HG03565 (cell line): ENCODE measurements at regions not wholly inside any gene's neighbourhood (a gene's known extent, or its start where the extent isn't known, plus 50 kb on each side); places are given as distances from the start of the nearest gene placed in this dataset.
A peak's percentile ranks its signal among the peaks of the same experiment; 100 is the strongest.

Experiments
- ATAC-seq: cut with Tn5 transposase; IDR thresholded peaks from one replicate; pipeline ENCODE4 v1.9.1; 2021; ENCODE audit warnings: mild to moderate bottlenecking, moderate library complexity; ENCODE audit not compliant: unreplicated experiment

DNA sequence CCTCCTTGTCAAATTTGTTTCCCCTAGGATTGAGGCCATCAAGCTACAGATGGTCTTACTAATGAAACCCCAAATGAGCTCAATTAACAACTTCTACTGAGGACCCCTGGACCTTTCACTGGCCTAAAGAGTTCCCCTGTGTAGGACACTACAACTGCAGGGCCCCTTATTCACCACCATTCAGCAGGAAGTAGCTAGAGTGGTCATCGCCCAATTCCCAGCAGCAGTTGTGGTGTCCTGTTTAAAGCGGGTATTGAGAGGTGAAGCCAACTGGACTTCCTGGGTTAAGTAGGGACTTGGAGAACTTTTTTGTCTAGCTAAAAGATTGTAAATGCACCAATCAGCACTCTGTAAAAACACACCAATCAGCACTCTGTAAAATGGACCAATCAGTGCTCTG is 1466.9 kb downstream of the KCNT2 start:
- ATAC-seq: no peak

DNA sequence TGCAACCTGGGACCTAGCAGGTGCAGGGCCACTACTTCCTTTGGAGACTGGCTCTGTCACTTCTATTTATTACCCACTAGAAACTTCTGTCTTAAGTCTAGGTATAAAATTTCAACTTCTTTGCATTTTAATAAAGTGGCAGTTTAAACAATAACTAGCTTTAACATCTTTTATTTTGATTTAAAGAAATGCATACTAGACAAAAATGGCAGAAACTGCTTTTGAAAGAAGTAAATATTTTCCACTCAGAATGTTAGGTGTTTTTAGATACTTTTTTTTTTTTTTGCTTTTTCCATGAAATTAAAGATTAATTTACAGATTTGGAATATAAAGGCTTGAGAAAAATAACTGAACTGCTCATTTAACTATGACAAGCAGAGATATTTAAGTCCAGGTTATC is 1477.6 kb downstream of the KCNT2 start:
- no peak for ATAC-seq

DNA sequence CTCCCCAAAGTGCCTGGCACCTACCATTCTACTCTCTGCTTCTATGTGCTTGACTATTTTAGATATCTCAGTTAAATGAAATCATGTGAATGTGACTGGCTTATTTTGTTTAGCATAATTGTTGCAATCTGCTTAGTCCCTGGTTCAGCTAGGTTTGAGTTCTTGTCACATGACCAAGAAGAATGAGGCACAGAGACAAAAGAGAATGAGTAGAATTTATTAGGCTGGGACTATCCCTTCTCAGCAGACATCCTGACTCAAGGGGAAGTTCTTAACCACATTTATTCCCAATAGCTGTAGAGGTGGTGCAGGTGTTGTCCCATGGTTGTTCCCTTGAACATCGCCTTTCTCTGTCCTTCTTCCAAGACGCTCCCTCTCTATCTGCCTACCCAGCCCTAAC is 1485.7 kb downstream of the KCNT2 start:
- ATAC-seq: no peak

DNA sequence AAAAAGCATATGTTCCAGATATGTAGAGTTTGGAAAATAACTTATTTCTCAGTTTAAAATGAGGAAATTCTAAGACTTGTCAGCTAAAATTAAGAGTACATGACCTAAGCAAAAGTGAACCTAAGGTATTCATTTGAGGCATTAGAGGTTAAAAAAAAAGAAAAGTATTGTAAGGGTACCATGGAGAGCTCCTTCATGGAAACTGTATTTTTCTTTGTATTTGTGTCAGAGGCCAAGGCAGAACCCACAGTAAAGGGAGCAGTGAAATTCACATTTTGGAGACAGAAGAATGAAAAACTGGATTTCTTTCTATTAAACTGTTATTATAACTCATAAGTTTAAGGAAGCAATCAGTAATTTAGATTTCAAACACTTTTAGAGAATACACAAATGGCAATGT is 1494.8 kb downstream of the KCNT2 start:
- no peak for ATAC-seq

DNA sequence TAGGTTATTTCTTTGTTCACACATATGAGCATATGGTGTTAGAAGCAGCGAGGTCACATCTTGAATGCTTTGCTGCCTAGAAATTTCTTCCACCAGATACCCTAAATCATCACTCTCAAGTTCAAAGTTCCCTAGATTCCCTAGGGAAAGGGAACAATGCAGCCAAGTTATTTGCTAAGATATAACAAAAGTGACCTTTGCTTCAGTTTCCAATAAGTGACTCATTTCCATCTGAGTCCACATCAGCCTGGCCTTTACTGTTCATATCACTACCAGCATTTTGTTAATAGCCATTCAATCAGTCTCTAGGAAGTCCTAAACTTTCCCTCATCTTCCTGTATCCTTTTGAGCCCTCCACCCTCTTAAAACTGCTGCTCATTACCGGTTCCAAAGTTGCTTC is 1502.5 kb downstream of the KCNT2 start:
- no peak for ATAC-seq

DNA sequence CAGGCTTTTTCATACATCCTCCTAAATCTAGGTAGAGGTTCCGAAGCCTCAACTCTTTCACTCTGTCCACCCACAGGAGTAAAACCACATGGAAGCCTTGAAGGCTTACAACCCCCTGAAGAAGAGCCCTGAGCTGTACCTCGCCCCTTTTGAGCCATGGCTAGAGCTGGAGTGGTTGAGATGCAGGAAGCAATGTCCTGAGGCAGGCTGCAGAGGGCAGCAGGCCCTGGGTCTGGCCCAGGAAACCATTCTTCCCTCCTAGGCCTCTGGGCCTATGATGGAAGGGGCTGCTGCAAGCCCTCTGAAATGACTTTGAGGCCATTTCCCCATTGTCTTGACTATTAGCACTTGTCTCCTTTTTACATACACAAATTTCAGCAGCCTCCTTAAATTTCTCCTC is 1503.0 kb downstream of the KCNT2 start:
- ATAC-seq: peak; percentile 41

DNA sequence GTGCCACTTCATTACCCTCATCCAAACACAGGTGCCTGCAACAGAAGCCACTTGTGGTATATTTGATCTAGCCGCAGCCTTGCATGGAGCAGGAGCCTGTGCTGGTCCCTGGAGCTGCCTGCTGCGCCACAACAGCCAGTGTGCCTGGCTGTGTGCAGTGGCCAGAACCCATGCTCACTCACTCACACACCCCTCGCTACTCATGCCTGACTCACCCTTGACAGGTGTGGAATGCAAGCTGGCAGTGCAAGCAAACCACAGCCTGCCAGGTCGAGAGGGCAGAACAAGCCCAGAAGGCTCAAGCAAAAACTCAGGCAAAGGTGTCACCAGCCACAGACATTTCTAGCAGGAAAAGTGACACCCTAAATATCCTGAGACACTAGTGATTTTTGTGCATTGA is 1510.9 kb downstream of the KCNT2 start:
- no peak for ATAC-seq

DNA sequence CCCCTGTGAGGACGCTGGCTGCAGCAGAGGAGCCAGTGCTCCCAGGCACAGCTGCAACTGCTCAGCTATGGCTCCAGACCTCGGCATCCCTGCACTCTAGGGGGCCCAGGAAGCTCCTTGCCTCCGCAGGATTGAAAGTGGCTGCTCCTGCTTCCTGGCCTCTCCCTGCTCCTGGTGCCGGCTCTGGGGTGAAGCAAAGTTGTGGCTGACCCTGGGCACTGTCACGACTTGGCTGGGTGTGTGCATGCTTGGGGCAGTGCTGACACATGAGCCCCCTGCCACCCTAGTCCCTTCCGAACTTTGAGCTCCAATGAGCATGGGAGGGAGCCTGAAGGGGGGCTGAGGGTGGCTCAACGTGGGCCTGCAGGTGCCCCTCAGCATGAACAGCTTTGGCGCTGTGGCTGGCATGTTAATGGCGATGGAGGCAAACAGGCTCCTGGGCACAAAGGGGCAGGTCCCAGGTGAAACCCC is 1512.2 kb downstream of the KCNT2 start:
- ATAC-seq: no peak

DNA sequence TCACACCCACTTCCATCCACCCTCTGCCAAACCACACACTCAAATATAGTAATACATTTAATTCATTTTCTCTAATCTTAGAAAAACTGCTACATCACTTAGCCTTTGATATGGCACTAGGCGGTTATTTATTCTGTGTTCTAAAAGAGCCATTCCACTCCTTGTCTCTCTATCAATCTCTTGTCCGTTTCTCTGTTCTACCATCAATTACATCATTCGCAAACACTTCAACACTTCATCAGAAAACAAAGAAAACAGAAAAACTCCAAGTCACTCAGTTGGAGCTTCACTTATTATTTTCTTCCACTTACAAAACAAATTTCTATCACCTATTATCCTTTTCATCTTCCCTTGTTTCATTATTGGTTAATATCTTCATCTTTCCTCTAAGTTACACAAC is 1523.0 kb downstream of the KCNT2 start:
- no peak for ATAC-seq

DNA sequence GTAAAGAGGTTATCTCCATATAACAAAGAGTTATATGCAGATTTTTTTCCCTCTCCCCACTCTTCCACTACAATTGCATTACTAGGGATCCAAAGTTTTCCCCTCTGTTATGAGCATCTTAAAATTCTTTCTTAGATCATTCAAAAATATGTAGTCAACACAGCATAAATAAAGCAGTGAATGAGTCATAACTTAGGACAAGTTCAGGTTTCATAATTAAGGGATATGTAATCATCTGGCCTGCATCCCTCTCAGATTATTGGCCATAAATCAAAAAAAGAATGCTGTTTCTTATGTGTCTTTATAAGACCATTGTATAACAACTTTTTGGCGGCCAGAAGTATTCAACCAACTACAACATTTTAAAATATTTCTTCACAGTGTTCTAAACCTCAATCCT is 1526.1 kb downstream of the KCNT2 start:
- no peak for ATAC-seq

DNA sequence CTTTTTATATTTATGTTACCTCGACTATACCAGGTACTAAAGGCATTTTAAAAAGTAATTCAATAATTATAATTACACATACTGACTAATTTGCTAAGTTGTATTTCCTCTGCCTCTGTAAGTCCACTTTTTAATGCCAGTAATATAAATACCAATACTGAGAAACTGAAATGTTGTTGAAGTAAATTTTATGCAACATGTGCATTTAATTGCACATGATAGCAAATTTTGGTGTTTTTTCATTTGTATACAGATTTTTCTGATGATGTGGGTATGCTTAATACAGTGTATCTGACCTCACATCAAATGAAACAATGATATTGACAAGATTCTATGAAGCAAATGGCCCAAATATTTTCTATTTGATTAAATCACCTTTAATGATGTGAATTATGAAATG is 1531.6 kb downstream of the KCNT2 start:
- ATAC-seq: no peak

DNA sequence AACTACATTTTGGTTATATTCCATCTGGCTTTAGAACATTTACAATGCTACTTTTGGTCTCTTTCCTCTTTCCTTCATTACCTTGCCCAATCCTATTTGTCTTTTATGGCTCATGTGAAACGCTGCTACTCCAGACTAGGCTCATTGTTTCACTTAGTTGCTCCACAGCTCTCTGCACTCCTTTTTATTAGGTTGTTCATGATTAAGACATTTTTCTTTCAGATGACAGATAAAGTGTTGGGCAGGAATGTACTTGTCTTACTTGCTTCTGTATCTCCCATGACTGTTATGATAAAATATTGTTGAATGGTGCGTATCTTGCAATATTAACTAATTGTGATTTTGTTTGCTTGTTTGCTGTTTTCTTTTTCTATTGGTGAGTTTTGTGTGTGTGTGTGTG is 1532.3 kb downstream of the KCNT2 start:
- no peak for ATAC-seq

DNA sequence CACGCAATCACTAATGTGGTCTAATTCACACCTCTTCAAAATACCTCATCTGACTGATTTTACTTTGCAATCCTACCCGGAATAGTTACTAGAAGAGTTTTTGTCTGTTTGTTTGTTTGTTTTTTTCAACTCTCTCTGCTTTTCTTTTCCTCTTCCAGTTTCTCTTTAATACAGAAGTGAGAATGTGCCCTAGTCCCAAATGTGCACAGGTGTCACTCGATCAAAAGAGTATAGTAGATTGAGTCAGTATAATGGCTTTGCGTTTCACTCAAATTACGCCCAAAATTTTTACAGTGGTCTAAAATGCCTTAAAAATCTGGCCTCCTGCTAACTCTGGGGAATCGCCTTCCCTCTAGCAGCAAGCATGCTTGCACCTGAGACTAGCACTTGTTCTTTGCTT is 1536.8 kb downstream of the KCNT2 start:
- no peak for ATAC-seq

DNA sequence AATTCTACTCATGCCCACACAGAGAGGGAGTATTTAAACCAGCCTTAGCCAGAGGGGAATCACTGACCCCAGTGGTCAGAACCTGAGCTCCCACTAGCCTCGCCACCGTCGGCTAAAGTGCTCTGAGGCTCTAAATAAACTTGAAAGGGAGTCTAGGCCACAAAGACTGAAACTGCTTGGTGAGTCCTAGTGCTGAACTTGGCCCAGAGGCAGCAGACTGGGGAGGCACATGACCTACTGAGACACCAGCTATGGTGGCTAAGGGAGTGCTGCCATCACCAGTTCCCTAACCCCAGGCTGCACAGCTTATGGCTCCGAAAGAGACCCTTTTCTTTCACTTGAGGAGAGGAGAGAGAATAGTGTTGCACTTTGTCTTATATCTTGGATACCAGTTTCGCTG is 1542.8 kb downstream of the KCNT2 start:
- no peak for ATAC-seq

DNA sequence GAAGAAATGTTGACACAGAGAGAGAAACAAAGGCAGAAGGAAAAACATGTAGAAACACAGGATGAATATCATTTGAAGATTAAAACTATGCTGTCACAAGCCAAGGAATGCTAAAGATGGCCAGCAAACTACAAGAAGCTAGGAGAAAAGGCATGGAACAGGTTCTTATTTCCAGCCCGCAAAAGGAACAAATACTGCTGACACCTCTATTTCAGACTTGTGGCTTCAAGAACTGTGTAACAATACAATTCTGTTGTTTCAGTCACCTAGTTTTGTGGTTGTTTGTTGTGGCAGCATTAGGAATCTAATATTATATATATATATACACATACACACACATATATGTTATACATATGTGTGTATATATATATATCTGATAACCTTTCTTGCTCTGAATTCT is 1543.9 kb downstream of the KCNT2 start:
- ATAC-seq: no peak

DNA sequence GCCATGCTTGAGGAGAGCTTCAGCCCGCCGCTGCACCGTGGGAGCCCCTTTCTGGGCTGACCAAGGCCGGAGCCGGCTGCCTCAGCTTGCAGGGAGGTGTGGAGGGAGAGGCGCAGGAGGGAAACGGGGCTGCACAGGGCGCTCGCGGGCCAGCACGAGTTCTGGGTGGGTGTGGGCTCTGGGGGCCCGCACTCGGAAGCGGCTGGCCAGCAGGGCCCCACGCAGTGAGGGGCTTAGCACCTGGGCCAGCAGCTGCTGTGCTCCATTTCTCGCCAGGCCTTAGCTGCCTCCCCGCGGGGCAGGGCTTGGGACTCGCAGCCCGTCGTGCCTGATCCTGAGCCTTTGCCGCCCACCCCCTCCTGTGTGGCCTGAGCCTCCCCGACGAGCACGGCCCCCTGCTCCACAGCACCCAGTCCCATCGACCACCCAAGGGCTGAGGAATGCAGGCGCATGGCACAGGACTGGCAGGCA is 1554.0 kb downstream of the KCNT2 start:
- no peak for ATAC-seq

DNA sequence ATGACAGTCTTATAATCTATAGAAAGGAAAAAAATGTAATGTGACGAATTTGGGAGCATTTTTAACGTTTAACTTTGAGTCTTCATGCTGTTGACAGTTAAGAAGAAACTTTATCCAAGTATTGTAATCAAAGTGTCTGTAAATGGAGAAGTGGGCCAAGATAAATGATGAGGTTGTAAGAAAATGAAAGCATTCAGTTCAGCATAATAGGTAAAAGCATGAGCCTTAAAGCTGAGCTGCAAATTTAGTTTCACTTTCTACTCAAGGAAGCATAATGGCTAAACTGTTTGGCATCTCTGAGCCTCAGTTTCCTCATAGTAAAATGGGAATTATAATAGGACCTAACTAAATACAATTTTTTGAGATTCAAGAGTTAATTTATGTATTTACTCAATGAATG is 1554.8 kb downstream of the KCNT2 start:
- no peak for ATAC-seq

DNA sequence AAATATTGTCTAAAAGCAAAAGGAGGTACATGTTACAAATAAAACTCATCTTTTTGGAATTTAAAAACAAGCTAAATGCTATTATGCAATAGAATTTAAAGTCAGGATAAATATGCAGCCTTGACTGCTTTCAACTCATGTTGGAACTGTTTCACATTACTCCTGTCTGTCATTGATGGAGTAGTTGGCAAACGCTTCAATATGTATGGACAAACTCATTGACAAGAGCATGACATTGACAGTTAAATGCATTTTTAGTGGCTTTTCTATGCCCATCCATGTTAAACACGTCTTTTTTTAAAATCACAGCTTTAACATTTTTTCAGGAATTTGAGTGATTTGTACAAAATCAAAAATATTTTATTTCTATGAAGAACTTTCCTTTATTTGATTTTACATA is 1560.5 kb downstream of the KCNT2 start:
- no peak for ATAC-seq

DNA sequence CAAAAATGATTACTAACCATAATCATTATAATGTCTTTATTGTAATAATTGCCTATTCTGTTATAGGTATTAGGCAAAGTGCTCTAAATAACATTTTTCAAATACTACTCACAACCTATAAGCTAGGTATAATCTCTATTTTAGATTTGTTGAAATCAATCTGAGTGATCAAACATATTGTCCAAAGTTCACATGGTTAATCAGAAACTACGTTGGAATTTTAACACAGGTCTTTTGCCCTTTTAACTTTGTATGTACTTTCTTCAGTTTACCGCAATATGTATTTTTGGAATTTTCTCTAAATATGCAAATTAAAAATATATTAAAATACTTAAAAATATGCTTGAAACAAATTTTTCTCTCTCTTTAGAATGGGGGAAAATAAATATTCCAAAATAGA is 1563.2 kb downstream of the KCNT2 start:
- ATAC-seq: no peak

DNA sequence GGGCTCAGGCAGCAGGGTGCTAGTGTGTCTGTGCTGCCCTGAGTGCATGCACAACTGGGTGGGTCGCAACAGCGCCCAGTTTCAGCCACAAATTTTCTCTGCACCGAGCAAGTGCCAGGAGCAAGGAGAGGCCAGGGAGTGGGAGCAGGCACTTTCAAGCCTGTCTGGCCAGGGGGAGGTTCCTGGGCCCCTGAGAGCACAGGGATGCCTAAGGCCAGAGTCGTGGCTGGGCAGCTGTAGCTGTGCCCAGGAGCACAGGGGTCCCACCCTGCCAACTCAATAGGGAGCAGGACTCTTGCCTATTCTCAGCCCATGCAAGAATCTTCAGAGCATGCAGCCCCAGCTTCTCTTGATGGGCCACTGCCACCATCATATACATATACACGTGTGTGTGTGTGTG is 1577.4 kb downstream of the KCNT2 start:
- no peak for ATAC-seq

DNA sequence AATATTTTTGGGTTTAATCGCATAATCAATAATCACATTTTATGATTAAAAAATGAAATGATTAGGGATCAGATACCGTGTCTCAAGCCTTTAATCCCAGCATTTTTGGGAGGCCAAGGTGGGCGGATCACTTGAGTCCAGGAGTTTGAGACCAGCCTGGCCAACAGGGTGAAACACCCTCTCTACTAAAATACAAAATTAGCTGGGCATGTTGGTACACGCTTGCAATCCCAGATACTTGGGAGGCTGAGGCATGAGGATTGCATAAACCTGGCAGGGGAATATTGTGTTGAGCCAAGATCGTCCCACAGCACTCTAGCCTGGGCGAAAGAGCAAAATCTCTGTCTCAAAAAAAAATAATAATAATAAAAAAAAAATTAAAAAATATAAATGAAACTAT is 1581.4 kb downstream of the KCNT2 start:
- no peak for ATAC-seq

DNA sequence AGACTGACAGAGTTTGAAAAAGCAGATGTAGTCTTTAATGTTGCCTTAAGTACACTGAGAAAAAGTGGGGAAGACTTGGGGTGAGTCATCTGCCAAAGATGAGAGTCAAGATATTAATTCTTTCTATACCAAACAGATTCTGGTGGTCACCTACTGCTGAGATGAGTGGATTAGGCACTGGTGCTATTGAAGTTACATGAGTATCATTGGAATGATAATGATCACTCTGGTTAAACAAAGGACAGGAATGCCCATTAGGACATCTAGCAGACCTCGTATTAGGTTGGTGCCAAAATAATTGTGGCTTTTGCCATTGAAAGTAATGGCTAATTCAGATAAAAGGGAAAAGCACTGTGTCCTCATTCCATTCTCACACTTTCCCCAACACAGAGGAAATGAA is 1588.9 kb downstream of the KCNT2 start:
- no peak for ATAC-seq

DNA sequence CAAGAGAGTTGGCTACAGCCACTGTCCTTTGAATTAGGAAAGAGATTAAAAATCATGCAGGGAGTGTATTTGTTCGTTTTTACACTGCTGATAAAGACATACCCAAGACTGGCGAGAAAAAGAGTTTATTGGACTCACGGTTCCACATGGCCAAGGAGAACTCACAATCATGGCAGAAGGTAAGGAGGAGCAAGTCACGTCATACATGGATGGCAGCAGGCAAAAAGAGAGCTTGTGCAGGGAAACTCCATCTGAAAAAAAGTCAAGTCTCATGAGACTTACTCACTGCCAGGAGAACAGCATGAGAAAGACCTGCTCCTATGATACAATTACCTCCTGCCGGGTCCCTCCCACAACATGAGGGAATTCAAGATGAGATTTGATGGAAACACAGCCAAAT is 1595.2 kb downstream of the KCNT2 start:
- ATAC-seq: no peak

DNA sequence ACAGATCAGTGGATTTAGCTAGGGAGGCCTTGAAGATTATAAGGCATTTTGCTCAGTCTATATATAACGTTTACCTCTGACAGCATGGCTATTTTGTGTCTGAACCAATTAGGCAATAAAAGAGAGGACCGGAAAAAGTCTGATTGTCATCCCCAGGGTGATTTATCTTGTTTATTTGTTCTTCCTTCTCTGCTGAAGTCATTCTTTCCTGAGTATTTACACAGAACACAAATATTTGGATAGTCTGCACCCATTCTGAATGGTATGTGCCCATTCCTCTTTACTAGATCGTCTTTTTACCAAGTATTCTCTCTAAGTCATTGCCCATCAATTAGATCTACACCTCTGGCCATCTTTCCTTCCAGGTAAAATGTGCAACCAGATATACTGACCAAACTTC is 1602.9 kb downstream of the KCNT2 start:
- no peak for ATAC-seq
